ENCODE measurements at regions not wholly inside any gene's neighbourhood (a gene's known extent, or its start where the extent isn't known, plus 50 kb on each side); places are given as distances from the start of the nearest gene placed in this dataset.

DNA sequence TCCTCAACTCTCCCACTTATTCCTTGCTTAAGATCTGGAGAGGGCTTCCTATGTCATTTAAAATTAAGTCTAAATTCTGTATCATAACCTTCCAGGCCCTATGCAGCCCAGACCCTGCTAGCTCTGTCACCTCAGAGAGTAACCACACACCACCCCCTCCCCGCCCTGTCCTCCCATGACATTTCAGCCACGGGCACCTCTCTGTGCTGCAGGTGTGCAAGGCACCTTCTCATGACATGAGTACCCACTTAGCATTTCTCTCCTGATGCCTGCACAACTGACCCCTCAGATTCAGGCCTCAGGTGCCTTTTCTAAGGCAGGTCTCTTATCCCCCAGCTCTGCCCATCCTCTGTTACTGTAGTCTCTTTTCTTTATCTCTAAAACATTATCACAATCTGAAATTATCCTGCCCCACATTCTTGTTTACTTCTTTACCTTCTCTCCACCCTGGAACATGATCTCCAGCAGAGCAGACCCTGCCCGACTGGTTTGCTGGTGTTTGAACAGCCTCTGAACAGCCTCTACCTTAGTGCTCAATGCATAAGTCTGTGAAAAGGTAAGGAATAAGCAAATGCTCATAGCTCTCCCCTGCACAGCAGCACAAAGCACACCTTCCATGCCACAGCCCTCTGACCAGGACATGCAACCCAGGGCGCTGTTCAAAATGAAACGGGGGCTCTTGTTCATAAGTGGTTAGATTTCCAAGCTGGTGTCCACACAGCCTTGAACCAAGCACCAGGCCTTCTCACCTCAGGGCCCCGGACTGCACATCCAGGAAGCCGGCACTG is 196.1 kb upstream of the B3GAT1 start:
- Histone ChIP-seq H2AFZ (ENCODE audit: low read length) (no peak overlapping the region), H2BK12ac (ENCODE audit: insufficient read length, low read depth, low read length) (no peak overlapping the region), H3K14ac (ENCODE audit: insufficient read depth, low read length) (no peak overlapping the region), H4K5ac (ENCODE audit: insufficient read length, low read depth, low read length) (no peak overlapping the region), H2BK120ac (ENCODE audit: low read depth, low read length, poor library complexity, severe bottlenecking) (no peak overlapping the region), H3K4me2 (ENCODE audit: insufficient read depth, insufficient read length, low read length) (no peak overlapping the region), H4K8ac (replicated peaks; ENCODE audit: insufficient read length, low read depth, low read length) (no peak overlapping the region), H2BK5ac (ENCODE audit: insufficient read length, low read length) (no peak overlapping the region), H3K4ac (ENCODE audit: low read depth, low read length) (no peak overlapping the region), H2BK15ac (ENCODE audit: low read depth, low read length) (no peak overlapping the region), H2AK5ac (ENCODE audit: insufficient read length, low read length) (no peak overlapping the region), H3K79me2 (ENCODE audit: insufficient read depth, low read length) (no peaks in the 10 kb centered on the region), H3K18ac (ENCODE audit: insufficient read length, low read depth, low read length) (no peak overlapping the region), H3K9me3 (ENCODE audit: control insufficient read depth, low read depth, low read length) (no peaks in the 10 kb centered on the region), H3K9ac (ENCODE audit: extremely low read depth, insufficient read length, low read length) (no peak overlapping the region), H3K27me3 (ENCODE audit: insufficient read depth, low read length) (no peaks in the 10 kb centered on the region), H3T11ph (ENCODE audit: low read length) (no peak overlapping the region), H3K79me1 (ENCODE audit: insufficient read depth, low read depth, low read length, poor library complexity, severe bottlenecking) (no peaks in the 10 kb centered on the region), H3K56ac (ENCODE audit: insufficient read length, low read depth, low read length) (no peak overlapping the region), H4K91ac (ENCODE audit: insufficient read length, low read depth, low read length) (no peak overlapping the region), H3K4me1 (ENCODE audit: insufficient read depth, low read length) (no peaks in the 10 kb centered on the region), H2BK20ac (ENCODE audit: low read depth, low read length, poor library complexity, severe bottlenecking) (no peak overlapping the region), H3K23me2 (ENCODE audit: insufficient read length, low read depth, low read length, poor library complexity, severe bottlenecking) (no peaks in the 10 kb centered on the region), H3K27ac (ENCODE audit: insufficient read length, low read depth, low read length) (no peak overlapping the region), H3K23ac (ENCODE audit: insufficient read length, low read depth, low read length) (no peak overlapping the region), H4K20me1 (ENCODE audit: control insufficient read depth, insufficient read depth, insufficient read length) (no peaks in the 10 kb centered on the region)
- Mint-ChIP-seq H3K4me3 (no peak overlapping the region), H3K27ac (no peak overlapping the region), H3K4me1 (peaks cover 9 to 21% of the 10 kb centered on the region in 2 experiments), H3K27me3 (ENCODE audit: low read depth) (peaks cover 21% of the 10 kb centered on the region), H3K36me3 (ENCODE audit: insufficient read depth in 1 of 3, low read depth in 3 of 3) (no peaks in the 10 kb centered on the region), H3K9me3 (peaks cover 4% of the 10 kb centered on the region in 2 experiments; a peak in 1 of 5 replicates)
- no peak for TF ChIP-seq CTCF (conservative IDR thresholded peaks at IDR 0.05)
- WGBS (ENCODE audit: extremely low coverage, insufficient read length, low lambda C conversion rate) = no CpG with 5 or more reads among the region's 7 CpGs
- no peak for DNase-seq
